Vagina (tissue), 2 donors: ENCODE measurements at regions not wholly inside any gene's neighbourhood (a gene's known extent, or its start where the extent isn't known, plus 50 kb on each side); places are given as distances from the start of the nearest gene placed in this dataset.

ENCODE experiments used
- DNase-seq, 2 donors: peaks; one replicate each; pipeline ENCODE4 v3.0.0-alpha.2; 2017; ENCODE audit errors: extremely low spot score in 2 of 2
- H3K27ac ChIP-seq: fragments of 200-600 bp; sonication (generic); one replicate; pipeline ENCODE4 v1.5.1; 2019
- H3K27me3 ChIP-seq: fragments of 200-600 bp; sonication (generic); one replicate; pipeline ENCODE4 v1.5.1; 2019
- H3K36me3 ChIP-seq, 2 donors: fragments of 200-600 bp; sonication (generic); one replicate each; pipeline ENCODE4 v1.5.1; 2017 to 2019
- H3K4me1 ChIP-seq: fragments of 200-600 bp; sonication (generic); one replicate; pipeline ENCODE4 v1.5.1; 2019
- H3K4me3 ChIP-seq, 2 donors: fragments of 200-600 bp; sonication (generic); 1 replicate in 1 of 2; 2 replicates in 1 of 2; pipeline ENCODE4 v1.5.1; 2016 to 2019
- H3K9me3 ChIP-seq: fragments of 200-600 bp; sonication (generic); one replicate; pipeline ENCODE4 v1.5.1; 2019
- POLR2A ChIP-seq, 2 donors: fragments of 450-650 bp; IDR thresholded peaks; one replicate each; pipeline ENCODE4 v1.6.1; 2017; ENCODE audit warnings: antibody characterized with exemption in 2 of 2, mild to moderate bottlenecking in 2 of 2, moderate library complexity in 2 of 2
- POLR2AphosphoS5 ChIP-seq, 2 donors: sonication (generic); formaldehyde crosslinking; IDR thresholded peaks; one replicate each; pipeline ENCODE4 v1.9.0; 2017; ENCODE audit warnings: antibody characterized with exemption in 2 of 2, mild to moderate bottlenecking in 2 of 2, low read depth in 1 of 2; ENCODE audit not compliant: insufficient read depth in 1 of 2
- intact Hi-C: fragments of 100-400 bp; cut with DNase I; formaldehyde crosslinking; loops from one replicate; pipeline ENCODE4 v1.15.1; 2023
- TF ChIP-seq, protein P1 (sequence below), 3 experiments: fragments of 450-650 bp in 2 of 3; fragments of 200-600 bp in 1 of 3; sonication (generic) in 1 of 3; IDR thresholded peaks; one replicate each; pipeline ENCODE4 v1.5.1; 2017 to 2019; ENCODE audit warnings: antibody characterized with exemption in 3 of 3, mild to moderate bottlenecking in 2 of 3, moderate library complexity in 2 of 3

DNA sequence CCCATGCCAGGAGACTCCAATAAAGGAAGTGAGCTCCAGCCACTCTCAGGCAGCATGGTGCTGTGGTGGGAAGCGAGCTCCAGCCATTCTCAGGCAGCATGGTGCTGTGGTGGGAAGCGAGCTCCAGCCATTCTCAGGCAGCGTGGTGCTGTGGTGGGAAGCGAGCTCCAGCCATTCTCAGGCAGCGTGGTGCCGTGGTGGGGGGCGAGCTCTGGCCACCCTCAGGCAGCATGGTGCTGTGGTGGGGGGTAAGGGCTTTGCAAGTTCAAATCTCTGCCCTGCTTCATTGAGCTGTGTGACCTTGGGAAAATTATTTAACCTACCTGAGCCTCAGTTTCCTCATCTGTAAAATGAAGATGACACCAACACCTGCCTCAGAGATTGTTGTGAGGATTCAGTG is 975.1 kb downstream of the BCL11B start:
- Histone ChIP-seq H3K4me3 (no peak overlapping the region), H3K36me3 (no peaks in the 10 kb centered on the region), H3K9me3 (no peaks in the 10 kb centered on the region), H3K4me1 (no peaks in the 10 kb centered on the region), H3K27me3 (no peaks in the 10 kb centered on the region), H3K27ac (no peak overlapping the region)
- TF ChIP-seq, protein P1, sequence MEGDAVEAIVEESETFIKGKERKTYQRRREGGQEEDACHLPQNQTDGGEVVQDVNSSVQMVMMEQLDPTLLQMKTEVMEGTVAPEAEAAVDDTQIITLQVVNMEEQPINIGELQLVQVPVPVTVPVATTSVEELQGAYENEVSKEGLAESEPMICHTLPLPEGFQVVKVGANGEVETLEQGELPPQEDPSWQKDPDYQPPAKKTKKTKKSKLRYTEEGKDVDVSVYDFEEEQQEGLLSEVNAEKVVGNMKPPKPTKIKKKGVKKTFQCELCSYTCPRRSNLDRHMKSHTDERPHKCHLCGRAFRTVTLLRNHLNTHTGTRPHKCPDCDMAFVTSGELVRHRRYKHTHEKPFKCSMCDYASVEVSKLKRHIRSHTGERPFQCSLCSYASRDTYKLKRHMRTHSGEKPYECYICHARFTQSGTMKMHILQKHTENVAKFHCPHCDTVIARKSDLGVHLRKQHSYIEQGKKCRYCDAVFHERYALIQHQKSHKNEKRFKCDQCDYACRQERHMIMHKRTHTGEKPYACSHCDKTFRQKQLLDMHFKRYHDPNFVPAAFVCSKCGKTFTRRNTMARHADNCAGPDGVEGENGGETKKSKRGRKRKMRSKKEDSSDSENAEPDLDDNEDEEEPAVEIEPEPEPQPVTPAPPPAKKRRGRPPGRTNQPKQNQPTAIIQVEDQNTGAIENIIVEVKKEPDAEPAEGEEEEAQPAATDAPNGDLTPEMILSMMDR (IDR thresholded peaks at IDR 0.05) = no peak
- TF ChIP-seq POLR2AphosphoS5 (IDR thresholded peaks at IDR 0.05; ENCODE audit: insufficient read depth in 1 of 2, low read depth in 1 of 2) (no peak), POLR2A (IDR thresholded peaks at IDR 0.05) (no peak)
- intact Hi-C loops = no loop called here
- DNase-seq = no peak

GRCh38 chr14:98297567-98297966 is 974.4 kb downstream of the BCL11B start:
- no peak for DNase-seq
- intact Hi-C loops = no loop called here
- no peaks in the 10 kb centered on the region for H3K27me3 ChIP-seq
- H3K36me3 ChIP-seq = no peaks in the 10 kb centered on the region
- no peak overlapping the region for H3K4me3 ChIP-seq
- H3K4me1 ChIP-seq = no peaks in the 10 kb centered on the region
- no peaks in the 10 kb centered on the region for H3K9me3 ChIP-seq
- H3K27ac ChIP-seq = no peak overlapping the region
- TF ChIP-seq POLR2A (IDR thresholded peaks at IDR 0.05) (no peak), POLR2AphosphoS5 (IDR thresholded peaks at IDR 0.05; ENCODE audit: insufficient read depth in 1 of 2, low read depth in 1 of 2) (no peak)
- TF ChIP-seq, protein P1 (IDR thresholded peaks at IDR 0.05) = no peak

- H3K27ac ChIP-seq = no peak overlapping the region
- H3K36me3 ChIP-seq = no peaks in the 10 kb centered on the region
- no peaks in the 10 kb centered on the region for H3K9me3 ChIP-seq
- intact Hi-C loops = no loop called here
- H3K4me1 ChIP-seq = no peaks in the 10 kb centered on the region
- no peaks in the 10 kb centered on the region for H3K27me3 ChIP-seq
- H3K4me3 ChIP-seq = no peak overlapping the region
- TF ChIP-seq POLR2AphosphoS5 (IDR thresholded peaks at IDR 0.05; ENCODE audit: insufficient read depth in 1 of 2, low read depth in 1 of 2) (no peak), POLR2A (IDR thresholded peaks at IDR 0.05) (no peak)
- TF ChIP-seq, protein P1 (IDR thresholded peaks at IDR 0.05) = no peak
- no peak for DNase-seq
Measured at GRCh38 chr14:98298481-98299244, 973.3 kb downstream of the BCL11B start.

DNA sequence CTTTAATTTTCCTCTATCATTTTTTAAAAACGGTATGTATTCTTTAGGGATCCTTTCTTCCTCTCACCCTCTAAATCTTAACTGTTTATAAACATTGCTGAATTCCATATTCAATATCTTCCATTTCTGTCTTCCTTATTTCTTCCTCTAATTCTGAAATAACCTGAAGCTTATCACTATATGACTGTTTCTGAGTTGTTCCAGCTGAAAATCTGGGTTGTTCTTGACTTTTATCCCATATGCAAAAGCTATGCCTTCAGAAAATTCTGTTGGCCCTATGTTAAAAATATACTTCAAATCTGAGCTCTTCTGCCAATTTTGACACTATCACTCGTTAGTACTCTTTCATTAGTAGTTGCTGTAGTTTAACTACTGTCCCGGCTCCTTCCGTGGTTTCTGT is 970.3 kb downstream of the BCL11B start:
- H3K4me1 ChIP-seq = no peaks in the 10 kb centered on the region
- H3K9me3 ChIP-seq = no peaks in the 10 kb centered on the region
- H3K36me3 ChIP-seq = no peaks in the 10 kb centered on the region
- no peaks in the 10 kb centered on the region for H3K27me3 ChIP-seq
- no peak overlapping the region for H3K27ac ChIP-seq
- TF ChIP-seq, protein P1 (IDR thresholded peaks at IDR 0.05) = no peak
- no peak for TF ChIP-seq POLR2AphosphoS5 (IDR thresholded peaks at IDR 0.05; ENCODE audit: insufficient read depth in 1 of 2, low read depth in 1 of 2)
- no peak for TF ChIP-seq POLR2A (IDR thresholded peaks at IDR 0.05)
- intact Hi-C loops = no loop called here
- no peak for DNase-seq
- H3K4me3 ChIP-seq = no peak overlapping the region

- Histone ChIP-seq H3K27ac (no peak overlapping the region), H3K9me3 (no peaks in the 10 kb centered on the region), H3K36me3 (no peaks in the 10 kb centered on the region), H3K4me3 (no peak overlapping the region), H3K27me3 (no peaks in the 10 kb centered on the region), H3K4me1 (no peaks in the 10 kb centered on the region)
- no peak for TF ChIP-seq POLR2AphosphoS5 (IDR thresholded peaks at IDR 0.05; ENCODE audit: insufficient read depth in 1 of 2, low read depth in 1 of 2)
- TF ChIP-seq POLR2A (IDR thresholded peaks at IDR 0.05) = no peak
- TF ChIP-seq, protein P1 (IDR thresholded peaks at IDR 0.05) = no peak
- no peak for DNase-seq
- intact Hi-C loops = no loop called here
Measured at GRCh38 chr14:98304574-98304973, 967.4 kb downstream of the BCL11B start.
